IMR-90 (cell line): ENCODE measurements at regions not wholly inside any gene's neighbourhood (a gene's known extent, or its start where the extent isn't known, plus 50 kb on each side); places are given as distances from the start of the nearest gene placed in this dataset.

Source experiments
- ATAC-seq: fragments of 200-7000 bp; cut with Tn5 transposase; 2 replicates; pipeline ENCODE4 v1.9.1; 2020; ENCODE audit warnings: low read depth, mild to moderate bottlenecking, moderate library complexity
- BruUV-seq: library from RNA; stranded (reverse); fragments of 400-500 nt; replicated peaks from 2 replicates; lab custom pipeline; 2021; lab: Mats Ljungman, UMichigan
- CTCF ChIA-PET: fragments of 300-600 bp; formaldehyde crosslinking; extraction: SDS; loops from one replicate; lab custom pipeline; 2021; ENCODE audit warnings: antibody characterized with exemption; lab: Yijun Ruan, JAX
- POLR2A ChIA-PET: fragments of 300-600 bp; sonication (Branson Sonifier 250); formaldehyde crosslinking; loops from one replicate; lab custom pipeline; 2022; ENCODE audit warnings: antibody characterized with exemption; ENCODE audit not compliant: unreplicated experiment; lab: Charles Lee
- DNase-seq: peaks from one replicate; pipeline ENCODE4 v3.0.0; 2013
- H2AFZ ChIP-seq: replicated peaks from 2 replicates; pipeline ENCODE3; 2013; ENCODE audit warnings: low read length, mild to moderate bottlenecking; ENCODE audit not compliant: poor library complexity
- H2AK5ac ChIP-seq: 2 replicates; pipeline ENCODE4 v1.6.1; 2013; ENCODE audit warnings: low read depth, low read length, inconsistent platforms
- H2AK9ac ChIP-seq: replicated peaks from 2 replicates; pipeline ENCODE3; 2013; ENCODE audit warnings: mild to moderate bottlenecking, low read depth, low read length, moderate library complexity; ENCODE audit not compliant: poor library complexity
- H2BK120ac ChIP-seq: 2 replicates; pipeline ENCODE4 v1.6.1; 2013; ENCODE audit warnings: low read depth, low read length, inconsistent platforms
- H2BK15ac ChIP-seq: 3 replicates; pipeline ENCODE4 v1.6.1; 2013; ENCODE audit warnings: low read depth, low read length, inconsistent platforms
- H2BK20ac ChIP-seq: 2 replicates; pipeline ENCODE4 v1.6.1; 2013; ENCODE audit warnings: low read depth, mild to moderate bottlenecking, inconsistent platforms, low read length, moderate library complexity
- H2BK5ac ChIP-seq: 2 replicates; pipeline ENCODE4 v1.6.1; 2013; ENCODE audit warnings: mild to moderate bottlenecking, low read depth, low read length, inconsistent platforms; ENCODE audit not compliant: poor library complexity, severe bottlenecking
- H3K14ac ChIP-seq: replicated peaks from 2 replicates; pipeline ENCODE4 v1.6.1; 2013; ENCODE audit warnings: low read depth, low read length, inconsistent platforms
- H3K18ac ChIP-seq: 2 replicates; pipeline ENCODE4 v1.6.1; 2013; ENCODE audit warnings: low read depth, low read length, control low read depth
- H3K23ac ChIP-seq: 2 replicates; pipeline ENCODE4 v1.6.1; 2013; ENCODE audit warnings: low read depth, low read length, inconsistent platforms
- H3K27ac ChIP-seq: 2 replicates; pipeline ENCODE4 v1.5.1; 2013; ENCODE audit warnings: mild to moderate bottlenecking, control low read depth, low read length; ENCODE audit not compliant: insufficient read depth
- H3K27me3 ChIP-seq: 2 replicates; pipeline ENCODE4 v1.6.1; 2013; ENCODE audit warnings: low read length; ENCODE audit not compliant: control insufficient read depth, insufficient read depth
- H3K36me3 ChIP-seq: 2 replicates; pipeline ENCODE4 v1.6.1; 2013; ENCODE audit warnings: low read length, mixed read lengths; ENCODE audit not compliant: control insufficient read depth, insufficient read depth
- H3K4ac ChIP-seq: 2 replicates; pipeline ENCODE4 v1.6.1; 2013; ENCODE audit warnings: low read depth, low read length, inconsistent platforms
- H3K4me1 ChIP-seq: 2 replicates; pipeline ENCODE4 v1.6.1; 2013; ENCODE audit warnings: low read length, mixed read lengths; ENCODE audit not compliant: control insufficient read depth, insufficient read depth
- H3K4me2 ChIP-seq: 2 replicates; pipeline ENCODE4 v1.6.1; 2013; ENCODE audit warnings: low read depth, mild to moderate bottlenecking, control low read depth, low read length, moderate library complexity
- H3K4me3 ChIP-seq: 2 replicates; pipeline ENCODE4 v1.5.1; 2013; ENCODE audit warnings: low read depth, mild to moderate bottlenecking, control low read depth, low read length, moderate library complexity; ENCODE audit not compliant: insufficient read depth
- H3K56ac ChIP-seq: 2 replicates; pipeline ENCODE4 v1.6.1; 2013; ENCODE audit warnings: low read length, inconsistent platforms; ENCODE audit not compliant: insufficient read depth; ENCODE audit errors: extremely low read depth
- H3K79me1 ChIP-seq, 2 experiments: 2 replicates each; pipeline ENCODE4 v1.6.1; 2013; ENCODE audit warnings: low read length in 2 of 2, inconsistent platforms in 1 of 2, low read depth in 1 of 2
- H3K9ac ChIP-seq: 2 replicates; pipeline ENCODE4 v1.6.1; 2013; ENCODE audit warnings: low read depth, low read length, control low read depth
- H3K9me1 ChIP-seq: 2 replicates; pipeline ENCODE4 v1.6.1; 2013; ENCODE audit warnings: low read length, inconsistent platforms; ENCODE audit not compliant: insufficient read depth
- H3K9me3 ChIP-seq: 2 replicates; pipeline ENCODE4 v1.6.1; 2013; ENCODE audit warnings: low read length; ENCODE audit not compliant: control insufficient read depth, insufficient read depth
- H4K20me1 ChIP-seq: 2 replicates; pipeline ENCODE4 v1.6.1; 2013; ENCODE audit warnings: low read length, inconsistent platforms; ENCODE audit not compliant: insufficient read depth
- H4K5ac ChIP-seq: 2 replicates; pipeline ENCODE4 v1.6.1; 2013; ENCODE audit warnings: mild to moderate bottlenecking, low read depth, low read length, control low read depth
- H4K8ac ChIP-seq, 2 experiments: 2 replicates each; pipeline ENCODE4 v1.6.1; 2013; ENCODE audit warnings: low read depth in 2 of 2, low read length in 2 of 2, control low read depth in 1 of 2, inconsistent platforms in 1 of 2
- H4K91ac ChIP-seq: 2 replicates; pipeline ENCODE4 v1.6.1; 2013; ENCODE audit warnings: low read depth, low read length, inconsistent platforms; ENCODE audit not compliant: insufficient read depth
- BHLHE40 ChIP-seq: fragments of 150-350 bp; IDR thresholded peaks from 2 replicates; pipeline ENCODE4 v1.6.1; 2016; ENCODE audit warnings: mild to moderate bottlenecking, low read depth, low read length
- CEBPB ChIP-seq: IDR thresholded peaks from 2 replicates; pipeline ENCODE4 v1.6.1; 2012; ENCODE audit warnings: low read depth, low read length, improper control_type of control experiment
- CTCF ChIP-seq: conservative IDR thresholded peaks from 2 replicates; pipeline ENCODE4 v1.5.1; 2012; ENCODE audit warnings: mild to moderate bottlenecking, low read depth, low read length, improper control_type of control experiment
- FOS ChIP-seq: fragments of 150-350 bp; IDR thresholded peaks from 2 replicates; pipeline ENCODE4 v1.6.1; 2016; ENCODE audit warnings: low read depth, low read length
- WGBS, 2 experiments: methylation state at CpG; one replicate each; pipeline versions ENCODE4 v1.1.5 to v1.1.7; 2013; ENCODE audit warnings: missing lambda C conversion rate in 2 of 2; ENCODE audit not compliant: insufficient read length in 1 of 2; ENCODE audit errors: extremely low coverage in 2 of 2; 5-methylcytosine and 5-hydroxymethylcytosine counted together
- dilution Hi-C: fragments of 300-500 bp; cut with HindIII; formaldehyde crosslinking; loops from one replicate; pipeline ENCODE4 v1.14.3; 2018; ENCODE audit warnings: low sequenced_read_pairs; ENCODE audit not compliant: unreplicated experiment
- in situ Hi-C: fragments of 300-500 bp; cut with MboI; formaldehyde crosslinking; loops from 3 replicates; pipeline ENCODE4 v1.14.3; 2019; ENCODE audit warnings: low sequenced_read_pairs, inconsistent platforms, mixed read lengths
- intact Hi-C: fragments of 100-400 bp; cut with micrococcal nuclease; formaldehyde crosslinking; loops from 2 replicates; pipeline ENCODE4 v1.10.0; 2022

- H4K5ac ChIP-seq = peak overlapping the region; percentile 45; the same call in 1 of the 2 replicates
Measured at GRCh38 chr11:8828580-8829361, 82.2 kb upstream of the AKIP1 start.

More at GRCh38 chr11:8828580-8829361, 82.2 kb upstream of the AKIP1 start:
- dilution Hi-C loops (no loop called here), intact Hi-C loops (loop anchor here (5.0 kb wide), 1 partner anchor 84 kb away; the partner anchor contains the start of gene AKIP1), in situ Hi-C loops (no loop called here)
- TF ChIP-seq BHLHE40 (peak; percentile 44; the same call in 1 of the 2 replicates), CTCF (no peak), CEBPB (peak; percentile 70), FOS (0 out of 2 replicates have a peak, but pooled peaks have one; percentile 25)
- Histone ChIP-seq H3K36me3 (peaks cover 31% of the 10 kb centered on the region), H3K79me1 (peaks cover 20 to 69% of the 10 kb centered on the region in 2 experiments; a peak in 3 of 4 replicates), H3K4ac (peak overlapping the region; percentile 71), H2BK120ac (peak overlapping the region; percentile 36), H3K23ac (peak overlapping the region; percentile 39; the same call in 1 of the 2 replicates), H2AFZ (no peak overlapping the region), H3K9ac (no peak overlapping the region), H2AK9ac (no peak overlapping the region), H2BK5ac (peak overlapping the region; percentile 89), H4K20me1 (peaks cover 6% of the 10 kb centered on the region; the same call in 1 of the 2 replicates), H3K9me3 (no peaks in the 10 kb centered on the region), H3K9me1 (peaks cover 49% of the 10 kb centered on the region), H3K27ac (peak overlapping the region; percentile 27), H2AK5ac (peak overlapping the region; percentile 95), H4K91ac (peak overlapping the region; percentile 57; the same call in 1 of the 2 replicates), H3K14ac (peak overlapping the region; percentile 77), H3K4me2 (no peak overlapping the region), H3K27me3 (no peaks in the 10 kb centered on the region), H3K56ac (no peak overlapping the region), H2BK20ac (peak overlapping the region; percentile 13; the same call in 1 of the 2 replicates), H3K4me3 (no peak overlapping the region), H4K8ac (peak overlapping the region; percentile 20 to 56; a peak in 2 of 4 replicates), H3K4me1 (peaks cover 34% of the 10 kb centered on the region), H3K18ac (peak overlapping the region; percentile 38; the same call in 1 of the 2 replicates), H2BK15ac (peak overlapping the region; percentile 62; the same call in 2 of the 3 replicates)
- DNase-seq (peak; percentile 70), ATAC-seq (no peak)
- CTCF ChIA-PET = no interaction called here
- no TSS peak for BruUV-seq
- WGBS, 2 experiments = 85% methylated on average over 7 of the region's 11 CpGs; no CpG with 5 or more reads in 1 of the 2 experiments
- POLR2A ChIA-PET = no interaction called here
